ENCODE measurements at regions not wholly inside any gene's neighbourhood (a gene's known extent, or its start where the extent isn't known, plus 50 kb on each side); places are given as distances from the start of the nearest gene placed in this dataset.

- no peak for FAIRE-seq
These were observed 128.1 kb upstream of the SMIM23 start for GRCh38 chr5:171657473-171657872.

GRCh38 chr5:171659896-171660295 is 125.7 kb upstream of the SMIM23 start:
- no peak for FAIRE-seq

DNA sequence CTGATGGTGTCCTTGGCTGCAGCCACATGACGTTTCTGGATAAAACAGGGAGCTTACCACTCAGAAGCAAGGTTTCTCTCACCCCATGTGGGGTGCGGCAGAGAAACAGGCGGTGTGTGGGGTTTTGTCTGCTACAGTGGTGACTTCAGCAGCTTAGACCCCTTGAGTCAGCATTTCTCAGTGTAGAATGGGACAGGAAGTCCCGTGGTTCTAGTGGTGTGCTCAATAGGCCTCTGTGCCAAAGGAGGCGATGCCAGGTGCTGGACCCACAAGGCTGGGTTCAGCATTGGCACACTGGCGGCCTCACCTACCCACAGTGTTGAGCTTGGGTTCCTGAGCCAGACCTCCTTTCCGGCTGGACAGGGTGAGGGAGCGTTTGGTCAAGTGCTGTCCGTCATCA is 125.2 kb upstream of the SMIM23 start:
- no peak for FAIRE-seq

DNA sequence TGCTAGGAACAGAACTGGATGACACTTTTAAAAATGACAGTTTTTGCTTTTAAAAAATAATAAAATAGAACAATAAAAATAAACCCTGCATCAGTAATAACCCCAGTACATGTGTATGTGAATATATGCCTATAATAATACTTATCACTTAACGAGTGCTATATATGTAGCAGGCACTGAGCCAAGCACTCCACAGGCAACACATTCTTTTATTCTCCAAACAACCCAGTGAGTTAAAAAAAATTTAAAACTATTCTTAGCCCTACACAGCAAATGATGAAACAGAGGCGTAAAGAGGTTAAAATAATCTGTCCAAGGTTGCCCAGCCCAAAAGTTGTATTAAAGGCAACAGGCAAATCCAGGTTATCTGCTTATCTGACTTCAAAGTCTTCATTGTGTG is 124.5 kb upstream of the SMIM23 start:
- no peak for FAIRE-seq

GRCh38 chr5:171663311-171664085 is 122.1 kb upstream of the SMIM23 start:
- no peak for FAIRE-seq

GRCh38 chr5:171664489-171664888 is 121.1 kb upstream of the SMIM23 start:
- FAIRE-seq, result no peak

DNA sequence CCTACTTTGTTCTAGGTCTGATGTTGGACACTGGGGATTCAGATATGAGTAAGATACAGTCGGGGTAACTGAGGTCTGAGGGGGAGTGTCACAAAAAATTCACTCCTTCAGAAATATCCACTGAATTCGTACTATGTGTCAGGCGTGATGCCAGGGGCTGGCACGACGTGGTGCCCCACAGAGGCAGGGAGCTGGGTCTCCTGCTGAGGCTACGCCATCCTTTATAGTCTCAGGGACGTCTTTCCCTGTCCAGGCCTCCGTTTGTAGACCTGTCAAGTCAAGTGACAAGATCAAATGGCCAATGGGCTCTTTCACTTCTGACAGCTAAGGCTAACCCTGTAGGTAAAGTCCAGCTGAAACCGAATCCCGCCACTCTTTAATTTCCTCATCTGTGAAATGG is 118.8 kb upstream of the SMIM23 start:
- no peak for FAIRE-seq

DNA sequence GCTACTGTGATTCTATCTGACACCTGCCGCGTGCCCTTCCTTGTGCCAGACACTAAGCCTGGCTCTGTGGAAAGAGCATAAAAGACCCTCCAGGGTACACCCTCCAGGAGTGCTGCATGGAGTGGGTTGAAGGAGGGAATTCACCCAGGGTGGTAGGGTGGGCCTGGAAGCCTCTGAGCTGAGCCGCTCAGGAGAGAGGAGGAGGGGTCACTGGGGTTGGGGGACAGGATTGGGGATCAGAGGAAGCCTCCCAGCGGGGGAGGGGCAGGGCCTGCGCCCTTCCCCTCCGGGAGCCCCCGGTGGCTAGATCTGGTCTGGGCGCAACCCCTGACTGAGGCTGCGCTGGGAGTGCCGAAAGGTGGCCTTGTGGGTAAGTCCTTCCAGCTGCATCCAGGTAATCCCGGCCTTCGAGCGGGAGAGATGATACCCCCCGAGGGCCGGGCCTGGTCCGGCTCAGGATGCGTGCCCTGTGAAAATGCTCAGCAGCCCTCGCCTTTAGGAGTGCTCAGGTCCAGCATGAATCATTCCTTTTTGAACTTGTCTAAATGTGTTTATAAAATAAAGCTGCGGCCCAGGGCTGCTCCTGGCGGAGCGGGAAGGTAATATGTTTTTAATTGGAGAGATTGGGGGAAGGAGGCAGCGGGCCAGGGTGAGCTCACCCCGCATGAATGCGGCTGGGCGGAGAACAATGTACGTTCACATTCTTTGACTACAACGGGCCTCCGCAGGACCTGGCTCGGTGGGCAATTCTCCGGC is 118.1 kb upstream of the SMIM23 start:
- no peak for FAIRE-seq

DNA sequence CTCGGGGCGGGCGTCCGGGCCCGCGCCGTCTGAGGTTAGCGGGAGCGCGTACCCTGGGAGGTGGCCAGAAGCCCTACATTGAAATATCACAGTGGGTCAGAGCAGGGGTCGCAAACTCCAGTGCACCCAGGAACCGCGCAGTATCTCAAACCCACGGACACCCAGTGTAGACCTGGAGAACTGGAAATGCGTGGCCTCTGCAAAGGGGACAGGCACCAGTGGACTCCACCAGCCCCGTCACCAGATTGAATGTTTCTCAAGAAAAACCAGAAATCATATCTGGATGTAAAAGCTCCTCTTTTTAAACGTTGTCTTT is 117.6 kb upstream of the SMIM23 start:
- FAIRE-seq, result no peak

DNA sequence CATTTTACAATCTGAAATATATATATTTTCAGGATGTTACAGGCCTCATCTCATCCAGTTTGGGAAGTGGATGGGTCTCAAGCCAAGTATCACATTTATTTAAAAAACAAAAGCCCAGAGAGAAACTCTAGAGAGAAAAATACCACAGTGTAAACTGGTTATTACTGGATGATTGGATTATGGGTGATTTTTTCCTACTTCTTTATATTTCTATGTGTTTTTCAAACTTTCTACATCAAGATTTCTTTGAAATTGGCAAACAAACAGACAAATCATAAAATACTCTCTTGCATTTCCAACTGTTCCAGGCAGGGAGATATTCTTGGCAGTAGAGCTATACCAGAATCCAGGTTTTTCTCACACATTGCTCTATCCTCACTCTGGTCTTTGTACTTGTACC is 116.0 kb upstream of the SMIM23 start:
- FAIRE-seq, result no peak

- no peak for FAIRE-seq
These were observed 113.1 kb upstream of the SMIM23 start for GRCh38 chr5:171672556-171672955.

DNA sequence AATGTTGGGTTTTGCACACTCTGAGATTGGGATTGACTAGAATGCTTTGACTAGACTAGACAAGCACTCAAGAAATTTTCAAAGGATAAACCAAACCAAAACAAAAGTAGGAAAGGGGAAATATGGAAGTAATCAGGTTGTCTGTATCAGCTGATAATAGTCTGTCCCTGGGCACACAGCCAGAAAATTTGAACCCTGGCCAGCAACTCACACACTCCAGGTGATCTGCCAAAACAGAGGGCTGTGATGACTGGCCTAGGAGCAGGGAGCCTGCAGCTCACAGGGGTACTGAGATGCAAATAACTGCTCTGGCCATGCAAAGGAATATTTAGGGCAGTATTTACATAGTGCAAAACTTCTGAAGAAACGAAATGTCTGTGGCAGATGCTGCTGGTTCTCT is 112.3 kb upstream of the SMIM23 start:
- no peak for FAIRE-seq

- no peak for FAIRE-seq
These were observed 111.8 kb upstream of the SMIM23 start for GRCh38 chr5:171673840-171674239.

DNA sequence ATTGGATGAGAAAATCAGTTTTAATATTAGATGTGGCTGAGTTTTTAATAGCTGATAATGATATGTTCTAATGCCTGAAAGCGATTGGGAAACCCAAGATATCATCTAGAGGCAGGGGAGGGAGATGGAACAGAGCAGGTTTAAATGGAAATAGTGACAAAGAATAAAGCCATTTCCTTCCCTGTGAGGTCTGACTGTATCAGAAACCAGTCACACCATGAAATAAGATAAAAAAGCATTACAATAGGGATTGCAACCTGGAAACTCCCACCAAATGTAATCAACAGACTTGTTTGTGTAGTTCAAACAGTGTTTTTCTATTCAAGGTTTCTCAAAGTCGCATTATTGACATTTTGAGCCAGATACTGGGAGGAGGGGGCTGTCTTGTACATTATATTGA is 110.1 kb upstream of the SMIM23 start:
- no peak for FAIRE-seq

GRCh38 chr5:171676286-171676944 is 109.2 kb upstream of the SMIM23 start:
- no peak for FAIRE-seq

- FAIRE-seq, result no peak
These were observed 107.0 kb upstream of the SMIM23 start for GRCh38 chr5:171678646-171679045.

DNA sequence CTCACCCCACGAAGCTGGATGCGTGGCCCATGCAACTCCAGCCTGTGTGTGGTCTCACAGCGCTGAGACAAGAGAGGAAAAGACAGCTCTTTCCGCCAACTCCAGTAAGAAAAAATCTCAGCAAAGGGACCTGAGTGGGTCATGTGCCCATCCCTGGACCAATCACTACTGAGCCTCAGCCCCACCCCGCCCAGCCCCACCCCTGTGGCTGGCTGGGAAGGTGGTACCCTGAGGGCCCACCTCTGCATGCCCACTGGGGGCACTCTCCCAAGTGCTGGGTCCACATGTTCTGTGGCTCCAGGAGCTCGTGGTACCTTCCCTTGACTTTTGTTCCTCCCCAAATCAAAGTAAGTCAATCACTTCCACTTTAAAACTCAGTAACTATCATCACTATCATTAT is 105.1 kb upstream of the SMIM23 start:
- no peak for FAIRE-seq

- FAIRE-seq, result no peak
These were observed 104.6 kb upstream of the SMIM23 start for GRCh38 chr5:171681061-171681460.

GRCh38 chr5:171681677-171682076 is 103.9 kb upstream of the SMIM23 start:
- FAIRE-seq, result no peak

GRCh38 chr5:171682801-171683200 is 102.8 kb upstream of the SMIM23 start:
- no peak for FAIRE-seq

DNA sequence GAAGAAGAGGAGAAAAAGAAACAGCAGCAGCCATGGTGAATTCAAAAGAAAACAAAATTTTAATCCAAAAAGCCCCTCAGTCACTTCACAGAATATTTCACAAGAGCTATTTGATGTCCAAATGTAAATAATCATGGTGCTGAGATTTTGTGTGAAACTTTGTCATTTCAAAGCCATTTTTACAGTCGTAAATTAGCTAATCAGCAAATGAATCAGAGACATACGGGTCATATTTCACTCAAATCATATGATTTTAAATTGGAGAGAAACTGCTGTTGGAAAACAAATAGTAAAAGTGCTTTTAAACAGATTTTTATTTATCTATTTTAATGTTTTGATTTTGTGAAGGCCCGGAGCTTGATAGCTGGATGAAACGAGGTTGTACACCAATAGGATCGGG is 101.4 kb upstream of the SMIM23 start:
- FAIRE-seq, result no peak

- FAIRE-seq, result no peak
These were observed 96.7 kb upstream of the SMIM23 start for GRCh38 chr5:171688696-171689495.

DNA sequence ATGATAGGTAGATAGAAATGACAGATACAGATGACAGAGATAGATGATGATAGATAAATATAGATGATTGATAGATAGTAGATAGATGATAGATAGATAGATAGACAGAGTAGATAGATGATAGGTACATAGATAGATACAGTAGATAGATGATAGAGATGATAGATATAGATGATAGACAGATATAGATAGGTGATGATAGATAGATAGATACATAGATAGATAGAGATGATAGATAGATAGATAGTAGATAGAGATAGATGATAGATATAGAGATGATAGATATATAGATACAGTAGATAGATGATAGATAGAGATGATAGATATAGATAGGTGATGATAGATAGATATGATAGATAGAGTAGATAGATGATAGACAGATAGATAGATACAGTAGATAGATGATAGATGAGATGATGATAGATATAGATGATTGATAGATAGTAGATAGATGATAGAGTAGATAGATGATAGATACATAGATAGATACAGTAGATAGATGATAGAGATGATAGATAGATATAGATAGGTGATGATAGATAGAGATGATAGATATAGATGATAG is 95.7 kb upstream of the SMIM23 start:
- FAIRE-seq, result no peak
